ENCODE measurements at regions not wholly inside any gene's neighbourhood (a gene's known extent, or its start where the extent isn't known, plus 50 kb on each side); places are given as distances from the start of the nearest gene placed in this dataset.

DNA sequence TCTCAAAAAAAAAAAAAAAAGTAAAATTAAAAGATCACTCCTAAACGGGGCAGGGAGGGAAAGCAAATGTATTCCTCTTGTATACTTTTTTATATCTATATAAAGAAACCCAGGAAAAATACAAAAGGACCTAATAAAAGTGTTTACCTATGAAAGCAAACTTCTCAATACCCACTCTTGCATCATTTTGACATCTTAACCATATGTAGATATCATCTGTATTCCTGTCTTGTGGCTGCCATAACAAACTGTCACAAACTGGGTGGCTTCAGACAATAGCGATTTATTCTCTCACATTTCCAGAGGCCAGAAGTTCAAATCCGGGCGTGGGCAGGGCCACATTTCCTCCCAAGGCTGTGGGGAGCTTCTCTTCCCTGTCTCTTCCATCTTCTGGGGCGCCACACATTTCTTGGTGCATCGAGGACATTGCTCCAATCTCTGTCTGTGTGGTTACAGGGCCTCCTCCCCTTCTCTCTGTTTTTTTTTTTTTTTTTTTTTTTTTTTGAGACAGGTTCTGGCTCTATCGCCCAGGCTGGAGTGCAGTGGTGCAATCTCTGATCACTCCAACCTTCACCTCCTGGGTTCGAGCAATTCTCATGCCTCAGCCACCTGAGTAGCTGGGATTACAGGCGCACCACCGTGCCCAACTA is 58.4 kb upstream of the IL17B start:
- TF ChIP-seq, protein P1, sequence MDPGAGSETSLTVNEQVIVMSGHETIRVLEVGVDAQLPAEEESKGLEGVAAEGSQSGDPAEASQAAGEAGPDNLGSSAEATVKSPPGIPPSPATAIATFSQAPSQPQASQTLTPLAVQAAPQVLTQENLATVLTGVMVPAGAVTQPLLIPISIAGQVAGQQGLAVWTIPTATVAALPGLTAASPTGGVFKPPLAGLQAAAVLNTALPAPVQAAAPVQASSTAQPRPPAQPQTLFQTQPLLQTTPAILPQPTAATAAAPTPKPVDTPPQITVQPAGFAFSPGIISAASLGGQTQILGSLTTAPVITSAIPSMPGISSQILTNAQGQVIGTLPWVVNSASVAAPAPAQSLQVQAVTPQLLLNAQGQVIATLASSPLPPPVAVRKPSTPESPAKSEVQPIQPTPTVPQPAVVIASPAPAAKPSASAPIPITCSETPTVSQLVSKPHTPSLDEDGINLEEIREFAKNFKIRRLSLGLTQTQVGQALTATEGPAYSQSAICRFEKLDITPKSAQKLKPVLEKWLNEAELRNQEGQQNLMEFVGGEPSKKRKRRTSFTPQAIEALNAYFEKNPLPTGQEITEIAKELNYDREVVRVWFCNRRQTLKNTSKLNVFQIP (CRISPR knock-in tag; IDR thresholded peaks at IDR 0.05; ENCODE audit: borderline replicate concordance, low read depth) = no peak
- TF ChIP-seq ZNF8 (CRISPR knock-in tag; IDR thresholded peaks at IDR 0.05) = no peak
- no peak for TF ChIP-seq TCF4 (CRISPR knock-in tag; IDR thresholded peaks at IDR 0.05; ENCODE audit: borderline replicate concordance)
- no peak for TF ChIP-seq ZNF70 (CRISPR knock-in tag; IDR thresholded peaks at IDR 0.05)
- no peak for TF ChIP-seq TOX (CRISPR knock-in tag; IDR thresholded peaks at IDR 0.05; ENCODE audit: borderline replicate concordance)
- TF ChIP-seq OSR1 (CRISPR knock-in tag; IDR thresholded peaks at IDR 0.05) = no peak
- TF ChIP-seq, protein P2, sequence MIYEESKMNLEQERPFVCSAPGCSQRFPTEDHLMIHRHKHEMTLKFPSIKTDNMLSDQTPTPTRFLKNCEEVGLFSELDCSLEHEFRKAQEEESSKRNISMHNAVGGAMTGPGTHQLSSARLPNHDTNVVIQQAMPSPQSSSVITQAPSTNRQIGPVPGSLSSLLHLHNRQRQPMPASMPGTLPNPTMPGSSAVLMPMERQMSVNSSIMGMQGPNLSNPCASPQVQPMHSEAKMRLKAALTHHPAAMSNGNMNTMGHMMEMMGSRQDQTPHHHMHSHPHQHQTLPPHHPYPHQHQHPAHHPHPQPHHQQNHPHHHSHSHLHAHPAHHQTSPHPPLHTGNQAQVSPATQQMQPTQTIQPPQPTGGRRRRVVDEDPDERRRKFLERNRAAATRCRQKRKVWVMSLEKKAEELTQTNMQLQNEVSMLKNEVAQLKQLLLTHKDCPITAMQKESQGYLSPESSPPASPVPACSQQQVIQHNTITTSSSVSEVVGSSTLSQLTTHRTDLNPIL (CRISPR knock-in tag; IDR thresholded peaks at IDR 0.05; ENCODE audit: low read depth) = no peak
- TF ChIP-seq ISL1 (CRISPR knock-in tag; IDR thresholded peaks at IDR 0.05) = no peak
- TF ChIP-seq, protein P3, sequence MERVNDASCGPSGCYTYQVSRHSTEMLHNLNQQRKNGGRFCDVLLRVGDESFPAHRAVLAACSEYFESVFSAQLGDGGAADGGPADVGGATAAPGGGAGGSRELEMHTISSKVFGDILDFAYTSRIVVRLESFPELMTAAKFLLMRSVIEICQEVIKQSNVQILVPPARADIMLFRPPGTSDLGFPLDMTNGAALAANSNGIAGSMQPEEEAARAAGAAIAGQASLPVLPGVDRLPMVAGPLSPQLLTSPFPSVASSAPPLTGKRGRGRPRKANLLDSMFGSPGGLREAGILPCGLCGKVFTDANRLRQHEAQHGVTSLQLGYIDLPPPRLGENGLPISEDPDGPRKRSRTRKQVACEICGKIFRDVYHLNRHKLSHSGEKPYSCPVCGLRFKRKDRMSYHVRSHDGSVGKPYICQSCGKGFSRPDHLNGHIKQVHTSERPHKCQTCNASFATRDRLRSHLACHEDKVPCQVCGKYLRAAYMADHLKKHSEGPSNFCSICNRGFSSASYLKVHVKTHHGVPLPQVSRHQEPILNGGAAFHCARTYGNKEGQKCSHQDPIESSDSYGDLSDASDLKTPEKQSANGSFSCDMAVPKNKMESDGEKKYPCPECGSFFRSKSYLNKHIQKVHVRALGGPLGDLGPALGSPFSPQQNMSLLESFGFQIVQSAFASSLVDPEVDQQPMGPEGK (CRISPR knock-in tag; IDR thresholded peaks at IDR 0.05; ENCODE audit: borderline replicate concordance) = no peak
- TF ChIP-seq ESRRG (CRISPR knock-in tag; IDR thresholded peaks at IDR 0.05) = no peak
- TF ChIP-seq SNAI2 (CRISPR knock-in tag; IDR thresholded peaks at IDR 0.05) = no peak

All from SK-N-SH treated with all-trans-retinoic acid at 6 μM for 48 hours (cell line).